GM21447 (cell line): ENCODE measurements at regions not wholly inside any gene's neighbourhood (a gene's known extent, or its start where the extent isn't known, plus 50 kb on each side); places are given as distances from the start of the nearest gene placed in this dataset.

Experiments used
- ATAC-seq: cut with Tn5 transposase; IDR thresholded peaks from one replicate; pipeline ENCODE4 v1.9.1; 2021; ENCODE audit not compliant: unreplicated experiment

DNA sequence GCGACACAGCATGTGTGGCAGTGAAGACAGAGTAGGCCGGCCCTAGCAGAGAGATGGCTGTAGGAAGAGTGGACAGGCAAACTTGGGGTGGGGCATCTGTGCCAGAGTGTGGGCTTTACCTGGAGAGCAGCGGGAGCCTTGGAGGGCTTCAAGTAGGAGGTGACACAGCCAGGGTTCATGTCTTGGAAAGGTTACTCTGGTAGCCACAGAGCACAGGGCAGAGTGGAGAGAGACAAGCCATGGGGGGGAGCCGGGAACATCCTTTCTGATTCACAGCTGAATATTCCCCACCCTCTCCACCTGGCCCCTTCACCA is 53.5 kb upstream of the DIO3 start:
- no peak for ATAC-seq

DNA sequence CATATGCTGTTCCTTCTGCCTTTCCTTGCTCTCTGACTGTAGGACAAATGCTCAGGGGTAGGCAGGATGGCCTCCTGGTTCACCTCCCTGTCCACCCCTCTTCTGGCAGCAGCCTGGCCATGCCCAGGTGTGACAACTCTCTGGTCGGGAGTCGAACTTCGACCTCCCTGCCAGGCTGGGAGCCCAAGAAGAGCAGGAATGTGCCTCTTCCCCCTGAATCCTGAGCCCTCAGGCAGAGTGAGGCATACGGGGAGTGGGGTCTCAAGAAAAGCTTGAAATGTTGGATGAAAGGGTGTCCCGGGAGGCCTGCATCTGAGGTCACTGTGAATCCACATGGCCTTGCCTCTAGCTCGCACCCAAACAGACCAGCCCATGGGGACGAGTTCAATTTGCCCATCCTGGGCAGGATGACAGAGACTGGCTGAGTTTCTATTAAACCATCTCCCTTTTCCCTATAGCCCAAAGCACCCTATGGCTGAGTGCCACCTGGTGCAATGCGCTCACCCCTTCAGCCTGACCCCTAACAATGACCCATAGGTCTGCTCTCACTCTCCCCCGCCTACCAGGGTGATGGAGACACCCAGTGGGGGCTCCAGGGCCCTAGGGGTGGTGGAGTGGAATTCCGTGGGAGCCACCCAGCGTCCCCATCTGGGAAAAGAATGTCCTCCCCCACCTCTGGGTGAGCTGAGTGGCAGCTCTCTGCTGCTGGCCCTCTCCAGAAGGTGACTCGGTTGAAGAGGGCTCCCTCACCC is 52.9 kb upstream of the DIO3 start:
- ATAC-seq = no peak

DNA sequence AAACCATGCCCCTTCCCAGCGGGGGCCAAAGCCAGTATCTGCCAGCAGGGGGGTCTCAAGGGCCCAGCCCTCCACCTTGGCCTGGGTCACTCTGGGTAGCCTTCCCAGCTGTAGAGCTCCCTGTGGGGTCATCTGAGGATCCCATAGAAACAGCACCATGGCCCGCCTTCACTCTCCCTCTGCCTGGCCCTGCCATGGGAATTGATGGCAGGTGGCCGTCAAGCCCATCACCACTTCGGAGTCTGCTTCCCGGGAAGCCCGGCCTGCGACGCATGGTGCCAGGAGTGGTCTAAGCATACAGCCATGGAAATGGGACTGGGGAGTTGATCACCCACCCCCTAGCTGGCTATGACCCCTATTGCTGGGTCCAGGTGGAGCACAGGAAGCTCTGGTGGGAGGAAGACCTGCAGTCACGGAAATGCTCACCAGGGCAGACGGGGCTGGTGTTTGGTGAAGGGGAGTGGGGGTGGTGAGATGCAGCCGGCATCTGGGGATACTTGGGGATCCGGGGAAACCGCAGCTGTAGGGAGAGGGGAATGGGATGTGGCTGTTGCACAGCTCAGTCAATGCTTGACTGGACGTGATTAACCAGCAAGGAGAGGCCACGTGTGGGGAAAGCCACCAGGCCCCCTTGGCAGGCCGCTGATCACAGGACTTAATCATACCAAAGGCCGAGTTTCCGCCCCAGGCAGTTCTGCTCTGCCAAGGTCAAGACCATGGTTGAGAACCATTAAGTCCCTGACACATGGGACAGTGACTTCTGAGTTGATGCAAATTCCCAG is 52.2 kb upstream of the DIO3 start:
- no peak for ATAC-seq

DNA sequence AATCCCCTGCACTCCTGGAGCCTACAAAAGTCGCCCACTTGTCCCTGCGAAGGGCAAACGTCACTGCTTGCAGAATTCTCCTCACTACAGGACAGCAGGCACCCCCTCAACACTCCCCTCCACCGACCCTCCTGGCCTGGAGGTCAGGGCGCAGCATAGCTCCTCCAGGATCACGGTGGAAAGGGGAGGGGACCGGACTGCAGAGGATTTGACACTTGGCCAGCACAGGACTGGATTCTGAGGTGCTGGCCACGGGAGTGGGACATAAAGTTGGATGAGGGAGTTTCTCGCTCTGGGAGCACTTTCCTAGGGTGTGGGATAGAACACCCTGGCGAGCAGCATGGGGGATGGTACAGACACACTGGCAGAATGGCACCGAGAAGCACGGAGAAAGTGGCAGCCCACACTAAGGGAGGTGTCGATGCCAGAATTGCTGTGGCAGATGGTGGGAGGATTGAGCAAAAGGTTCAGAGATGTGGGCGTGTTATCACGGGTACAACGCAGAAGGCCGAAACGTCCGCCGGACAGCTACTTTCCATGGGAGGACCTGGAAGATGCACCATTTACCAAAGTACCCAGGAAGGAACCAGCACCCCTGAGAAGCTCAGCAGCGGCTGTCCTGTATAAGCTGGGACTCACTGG is 51.4 kb upstream of the DIO3 start:
- ATAC-seq = no peak

DNA sequence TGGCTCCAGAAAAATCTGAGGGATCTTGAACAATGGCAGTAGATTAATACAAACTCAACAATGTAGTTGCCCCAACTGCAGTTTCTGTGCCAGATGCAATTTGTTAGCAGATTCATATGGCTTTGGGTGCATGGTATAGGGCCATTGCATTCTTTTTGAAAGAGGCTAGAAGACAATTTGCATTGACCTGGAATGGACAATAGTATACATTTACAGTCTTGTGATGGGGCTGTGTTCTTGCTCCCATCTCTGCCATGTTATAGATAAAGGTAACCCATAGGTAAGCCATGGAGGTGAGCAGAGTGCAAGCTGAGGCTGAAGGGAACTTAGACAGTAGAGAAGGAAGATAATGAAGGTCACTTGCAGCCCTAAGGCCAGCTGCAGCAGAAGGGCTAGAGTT is 50.1 kb upstream of the DIO3 start:
- no peak for ATAC-seq
